Astrocyte of the spinal cord (primary cell): ENCODE measurements at regions not wholly inside any gene's neighbourhood (a gene's known extent, or its start where the extent isn't known, plus 50 kb on each side); places are given as distances from the start of the nearest gene placed in this dataset.

ENCODE experiments used
- DNase-seq: peaks from one replicate; pipeline ENCODE4 v3.0.0; 2011; ENCODE audit warnings: low read depth, low spot score
- H3K4me3 ChIP-seq: 2 replicates; pipeline ENCODE4 v1.5.1; 2011; ENCODE audit warnings: low read depth, mild to moderate bottlenecking, low read length, moderate library complexity
- in situ Hi-C: cut with HindIII; loops from 2 replicates; pipeline ENCODE4 v1.10.0; 2017; ENCODE audit warnings: low sequenced_read_pairs
- TF ChIP-seq, protein P1 (sequence below): IDR thresholded peaks from 2 replicates; pipeline ENCODE4 v1.5.1; 2012; ENCODE audit warnings: low read depth, mild to moderate bottlenecking, low read length, inconsistent platforms

DNA sequence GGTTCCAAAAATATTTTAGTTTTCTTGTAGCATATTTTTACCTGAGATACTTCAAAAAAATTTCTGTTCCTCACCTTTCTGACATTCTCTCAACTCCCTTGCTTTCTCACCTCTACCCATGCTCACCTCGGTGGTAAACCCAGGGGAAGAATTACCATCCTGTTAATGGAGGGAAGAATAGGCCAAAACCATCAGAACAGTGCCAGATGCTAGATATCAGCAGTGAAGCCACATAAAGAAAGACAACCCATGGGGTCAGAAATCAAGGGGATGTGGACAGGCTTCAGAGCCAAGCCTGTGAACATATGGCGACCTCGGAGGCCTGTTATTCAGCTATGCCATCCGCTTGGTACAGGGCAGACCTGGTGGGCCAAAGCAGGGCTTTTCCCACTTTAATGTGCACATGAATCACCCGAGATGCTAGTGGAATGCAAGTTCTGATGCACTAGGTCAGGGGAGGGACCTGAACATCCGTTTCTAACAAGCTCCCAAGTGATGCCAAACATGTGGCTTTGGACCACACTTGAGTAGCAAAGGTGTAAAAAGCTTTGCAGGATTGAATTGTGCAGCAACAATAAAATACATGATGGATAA is 125.5 kb downstream of the NPY start:
- in situ Hi-C loops: no loop called here
- no peak overlapping the region for H3K4me3 ChIP-seq
- DNase-seq: no peak
- TF ChIP-seq, protein P1, sequence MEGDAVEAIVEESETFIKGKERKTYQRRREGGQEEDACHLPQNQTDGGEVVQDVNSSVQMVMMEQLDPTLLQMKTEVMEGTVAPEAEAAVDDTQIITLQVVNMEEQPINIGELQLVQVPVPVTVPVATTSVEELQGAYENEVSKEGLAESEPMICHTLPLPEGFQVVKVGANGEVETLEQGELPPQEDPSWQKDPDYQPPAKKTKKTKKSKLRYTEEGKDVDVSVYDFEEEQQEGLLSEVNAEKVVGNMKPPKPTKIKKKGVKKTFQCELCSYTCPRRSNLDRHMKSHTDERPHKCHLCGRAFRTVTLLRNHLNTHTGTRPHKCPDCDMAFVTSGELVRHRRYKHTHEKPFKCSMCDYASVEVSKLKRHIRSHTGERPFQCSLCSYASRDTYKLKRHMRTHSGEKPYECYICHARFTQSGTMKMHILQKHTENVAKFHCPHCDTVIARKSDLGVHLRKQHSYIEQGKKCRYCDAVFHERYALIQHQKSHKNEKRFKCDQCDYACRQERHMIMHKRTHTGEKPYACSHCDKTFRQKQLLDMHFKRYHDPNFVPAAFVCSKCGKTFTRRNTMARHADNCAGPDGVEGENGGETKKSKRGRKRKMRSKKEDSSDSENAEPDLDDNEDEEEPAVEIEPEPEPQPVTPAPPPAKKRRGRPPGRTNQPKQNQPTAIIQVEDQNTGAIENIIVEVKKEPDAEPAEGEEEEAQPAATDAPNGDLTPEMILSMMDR: no peak

DNA sequence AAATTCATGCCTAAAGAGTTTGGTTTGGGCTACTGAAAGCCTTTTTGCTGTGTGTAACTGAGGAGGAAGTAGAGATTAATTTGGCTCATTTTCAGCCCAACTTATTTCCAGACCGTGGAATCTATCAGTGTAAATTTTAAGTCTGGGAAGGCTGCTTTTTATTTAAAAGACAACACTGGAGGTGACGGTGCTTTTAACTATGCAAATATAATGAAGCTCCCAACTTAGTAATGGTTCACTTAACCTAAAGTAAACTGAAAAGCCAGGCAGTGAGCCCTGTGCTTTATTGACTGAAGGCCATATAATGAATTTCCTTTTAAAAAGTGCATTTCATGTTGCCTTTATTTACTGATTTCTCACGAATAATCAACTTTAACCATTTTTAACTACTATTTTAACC is 127.2 kb downstream of the NPY start:
- no peak overlapping the region for H3K4me3 ChIP-seq
- in situ Hi-C loops: no loop called here
- TF ChIP-seq, protein P1: no peak
- DNase-seq: no peak

DNA sequence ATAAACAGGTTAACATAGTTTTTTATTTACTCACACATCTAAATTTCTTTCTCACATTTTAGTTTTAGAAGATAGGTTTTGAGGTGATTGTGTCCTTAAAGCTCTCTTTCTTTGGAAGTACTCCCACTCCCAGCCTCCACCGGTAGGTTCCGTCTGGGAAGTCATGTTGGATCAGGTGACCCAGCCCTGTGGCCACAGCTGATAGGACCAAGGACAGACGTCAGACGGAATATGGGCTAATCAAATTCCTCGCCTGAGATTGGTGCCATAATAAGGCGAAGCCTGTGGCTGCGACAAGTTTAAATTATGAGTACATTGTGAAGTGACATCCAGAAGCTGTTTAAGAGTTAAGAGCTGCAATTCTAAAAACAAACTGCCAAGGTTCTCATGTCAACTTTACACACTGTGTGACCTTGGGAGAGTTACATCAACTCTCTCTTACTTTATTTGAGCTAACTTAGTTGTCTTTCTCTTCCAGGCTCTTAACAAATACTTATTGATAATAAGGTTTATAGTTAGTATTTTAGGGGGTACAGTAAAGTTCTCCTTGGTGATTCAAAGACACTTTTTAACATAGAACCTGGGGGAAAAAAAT is 133.6 kb downstream of the NPY start:
- TF ChIP-seq, protein P1: no peak
- H3K4me3 ChIP-seq: no peak overlapping the region
- in situ Hi-C loops: no loop called here
- no peak for DNase-seq

DNA sequence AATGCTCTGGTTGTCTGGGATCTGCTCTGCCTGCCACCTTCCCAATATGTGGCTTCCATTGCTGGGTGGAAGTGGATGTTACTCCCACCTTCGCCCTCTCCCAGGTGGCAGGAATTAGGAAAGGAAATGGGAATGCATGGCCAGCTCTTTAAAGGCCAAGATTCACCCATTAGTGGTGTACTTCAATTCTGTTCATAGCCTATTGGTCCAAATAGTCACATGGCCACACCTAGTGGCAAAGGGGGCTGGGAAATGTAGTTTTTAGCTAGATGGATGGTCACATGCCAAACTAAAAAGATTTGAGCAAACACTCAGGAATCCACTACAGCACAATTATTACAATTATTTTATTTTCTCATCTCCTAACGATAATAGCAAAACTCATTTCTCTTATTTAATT is 135.1 kb downstream of the NPY start:
- in situ Hi-C loops: no loop called here
- no peak for DNase-seq

DNA sequence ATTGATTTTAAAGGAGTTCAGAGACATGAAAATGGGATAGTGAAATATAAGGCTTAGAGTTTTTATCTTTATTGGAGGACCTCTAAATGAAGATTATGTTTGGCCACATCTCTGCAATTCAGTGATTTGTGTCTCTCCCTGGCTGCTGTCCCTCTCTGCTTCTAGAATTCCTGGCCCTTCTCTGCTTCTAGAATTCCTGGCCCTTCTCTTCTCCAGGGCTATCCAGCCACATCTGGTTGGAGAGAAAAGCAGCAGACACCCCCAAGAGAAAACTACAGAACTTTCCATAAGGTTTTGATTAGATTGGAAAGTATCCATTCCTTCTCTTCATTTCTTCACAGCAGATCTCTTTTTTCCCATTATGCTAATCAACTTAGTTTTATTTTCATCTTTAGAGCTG is 135.5 kb downstream of the NPY start:
- no peak for DNase-seq
- TF ChIP-seq, protein P1: no peak
- in situ Hi-C loops: no loop called here
- H3K4me3 ChIP-seq: no peak overlapping the region

More for the DNA sequence above, 135.1 kb downstream of the NPY start:
- TF ChIP-seq, protein P1: no peak
- no peak overlapping the region for H3K4me3 ChIP-seq

DNA sequence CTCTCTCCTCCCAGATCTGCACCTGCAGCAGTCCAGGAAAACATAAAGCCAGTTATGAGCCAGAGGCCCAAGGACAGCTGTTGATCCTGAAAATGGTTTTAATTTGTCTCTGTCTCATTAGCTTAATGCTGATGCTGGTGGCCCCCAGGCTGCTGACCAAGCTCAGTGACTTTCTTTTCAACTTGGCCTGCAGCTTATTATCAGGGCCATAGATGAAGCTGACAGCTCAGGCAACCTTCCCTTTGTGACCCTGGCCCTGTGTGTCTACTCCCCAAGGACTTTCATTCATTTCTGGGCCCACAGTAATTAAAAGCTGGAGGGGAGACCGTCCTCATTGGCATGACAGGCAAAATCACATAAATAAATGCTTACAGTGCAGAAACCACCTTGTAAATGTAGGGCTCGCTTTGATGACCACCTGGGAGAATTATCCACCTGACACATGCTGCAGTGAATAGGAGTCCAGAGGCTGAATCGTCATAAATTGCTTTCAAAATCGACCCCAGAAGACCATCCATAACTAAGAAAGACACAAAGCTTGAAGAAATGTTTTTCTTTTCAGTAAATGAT is 138.5 kb downstream of the NPY start:
- TF ChIP-seq, protein P1: no peak
- no peak overlapping the region for H3K4me3 ChIP-seq
- no peak for DNase-seq
- in situ Hi-C loops: no loop called here
